Upper lobe of left lung (tissue), 6 donors: ENCODE measurements at regions not wholly inside any gene's neighbourhood (a gene's known extent, or its start where the extent isn't known, plus 50 kb on each side); places are given as distances from the start of the nearest gene placed in this dataset.

Experiments
- ATAC-seq, 2 donors: fragments of 200-7000 bp; cut with Tn5 transposase; one replicate each; pipeline ENCODE4 v1.9.1; 2022; ENCODE audit warnings: mild to moderate bottlenecking in 2 of 2, moderate library complexity in 2 of 2; ENCODE audit not compliant: low FRiP score in 2 of 2
- DNase-seq, 2 donors: peaks; one replicate each; pipeline ENCODE4 v3.0.0-alpha.2; 2019 to 2020
- H3K27ac ChIP-seq, 4 donors: fragments of 200-600 bp; sonication (generic); one replicate each; pipeline ENCODE4 v1.5.1; 2016 to 2019
- H3K27me3 ChIP-seq, 4 donors: fragments of 200-600 bp; sonication (generic); one replicate each; pipeline ENCODE4 v1.5.1; 2017 to 2019
- H3K36me3 ChIP-seq, 4 donors: fragments of 200-600 bp; sonication (generic); one replicate each; pipeline ENCODE4 v1.5.1; 2016 to 2019
- H3K4me1 ChIP-seq, 4 donors: fragments of 200-600 bp; sonication (generic); one replicate each; pipeline ENCODE4 v1.5.1; 2018 to 2019
- H3K4me3 ChIP-seq, 4 donors: fragments of 200-600 bp; sonication (generic); one replicate each; pipeline ENCODE4 v1.5.1; 2017 to 2019; ENCODE audit warnings: mild to moderate bottlenecking in 2 of 4, moderate library complexity in 1 of 4
- H3K9me3 ChIP-seq, 4 donors: fragments of 200-600 bp; sonication (generic); one replicate each; pipeline ENCODE4 v1.5.1; 2018 to 2019
- CTCF ChIP-seq, 6 experiments: fragments of 450-650 bp in 4 of 6; fragments of 200-600 bp in 2 of 6; sonication (generic) in 2 of 6; IDR thresholded peaks; one replicate each; pipeline ENCODE4 v1.5.1; 2016 to 2019; ENCODE audit warnings: antibody characterized with exemption in 6 of 6
- EP300 ChIP-seq, 4 donors: sonication (generic); formaldehyde crosslinking; IDR thresholded peaks; one replicate each; pipeline ENCODE4 v1.5.1; 2017; ENCODE audit warnings: antibody characterized with exemption in 4 of 4, control low read depth in 2 of 4
- POLR2A ChIP-seq, 4 donors: fragments of 450-650 bp; IDR thresholded peaks; one replicate each; pipeline ENCODE4 v1.5.1; 2016 to 2017; ENCODE audit warnings: antibody characterized with exemption in 4 of 4, mild to moderate bottlenecking in 2 of 4
- POLR2AphosphoS5 ChIP-seq, 2 donors: sonication (generic); formaldehyde crosslinking; IDR thresholded peaks; one replicate each; pipeline ENCODE4 v1.5.1; 2017; ENCODE audit warnings: antibody characterized with exemption in 2 of 2
- WGBS, 2 donors: methylation state at CpG; one replicate each; pipeline ENCODE4 v1.1.5; 2017 to 2018; 5-methylcytosine and 5-hydroxymethylcytosine counted together
- donor health status: DM: no; HTN: no; CAD: no; lungs with moderate emphysema.
- donor health status: DM: no; HTN: yes; CAD: no; lungs with severe emphysema.

DNA sequence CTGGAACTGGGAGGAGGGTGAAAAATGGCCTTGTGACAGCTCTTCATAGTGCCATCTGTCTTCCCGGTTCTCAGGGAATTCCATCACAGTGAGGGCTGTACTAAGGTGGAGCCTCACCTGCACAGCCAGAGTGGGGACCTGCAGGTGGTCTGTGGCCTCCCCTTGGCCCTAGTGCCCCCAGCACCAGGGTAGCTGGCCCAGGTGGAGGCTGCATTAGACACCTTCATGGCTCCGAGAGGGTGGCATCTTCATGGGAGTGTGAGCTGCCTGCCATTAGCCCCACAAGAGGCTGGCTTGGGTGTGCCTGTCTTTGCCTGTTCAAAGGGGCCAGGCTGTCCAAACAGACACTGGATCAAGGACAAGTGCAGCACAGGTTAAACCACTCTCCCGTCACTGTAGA lies 95.5 kb upstream of the PRR23E start:
- Histone ChIP-seq H3K4me1 (no peaks in the 10 kb centered on the region), H3K4me3 (no peak overlapping the region), H3K9me3 (peaks cover 0 to 3% (median 0%) of the 10 kb centered on the region in 4 donors), H3K27ac (no peak overlapping the region), H3K36me3 (no peaks in the 10 kb centered on the region), H3K27me3 (no peaks in the 10 kb centered on the region)
- TF ChIP-seq EP300 (IDR thresholded peaks at IDR 0.05) (no peak), POLR2A (IDR thresholded peaks at IDR 0.05) (no peak)
- ATAC-seq = no peak
- 69 to 90% methylated on average over 2 of the region's 3 CpGs for WGBS, 2 donors
- DNase-seq = no peak

DNA sequence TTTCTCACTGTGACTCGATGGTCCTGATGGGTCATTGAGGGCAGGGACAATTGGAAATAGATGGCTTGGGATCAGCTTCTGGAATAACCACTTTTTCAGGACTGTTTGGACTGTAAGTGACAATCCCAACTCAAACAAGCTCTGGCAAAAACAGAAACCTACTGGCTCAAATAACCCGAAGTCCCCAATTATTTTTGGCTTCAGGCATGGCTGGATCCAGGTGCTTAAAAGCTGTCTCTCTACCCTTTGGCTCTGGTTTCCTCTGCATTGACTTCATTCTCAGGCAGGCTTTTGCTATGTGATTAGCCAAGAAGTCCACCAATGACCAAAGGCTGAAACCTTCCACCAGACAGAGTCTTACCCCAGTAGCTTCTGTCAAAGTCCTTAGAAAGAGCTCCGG lies 92.9 kb upstream of the PRR23E start:
- no peak for ATAC-seq

GRCh38 chr3:127100459-127101410 lies 92.2 kb upstream of the PRR23E start:
- WGBS, 2 donors = 83 to 90% methylated on average over 10 to 18 of the region's 18 CpGs
- TF ChIP-seq POLR2AphosphoS5 (IDR thresholded peaks at IDR 0.05) (no peak), POLR2A (IDR thresholded peaks at IDR 0.05) (no peak), CTCF (IDR thresholded peaks at IDR 0.05) (no peak), EP300 (IDR thresholded peaks at IDR 0.05) (no peak)
- Histone ChIP-seq H3K27ac (no peak overlapping the region), H3K36me3 (no peaks in the 10 kb centered on the region), H3K4me3 (no peak overlapping the region), H3K9me3 (peaks cover 0 to under 1% (median 0%) of the 10 kb centered on the region in 4 donors), H3K4me1 (no peaks in the 10 kb centered on the region), H3K27me3 (no peaks in the 10 kb centered on the region)
- DNase-seq = no peak
- no peak for ATAC-seq

More for the DNA sequence above, 92.9 kb upstream of the PRR23E start:
- Histone ChIP-seq H3K27me3 (no peaks in the 10 kb centered on the region), H3K9me3 (peaks cover 0 to 3% (median 0%) of the 10 kb centered on the region in 4 donors), H3K4me3 (no peak overlapping the region), H3K36me3 (no peaks in the 10 kb centered on the region), H3K27ac (no peak overlapping the region), H3K4me1 (no peaks in the 10 kb centered on the region)
- TF ChIP-seq CTCF (IDR thresholded peaks at IDR 0.05) (no peak), EP300 (IDR thresholded peaks at IDR 0.05) (no peak), POLR2AphosphoS5 (IDR thresholded peaks at IDR 0.05) (no peak), POLR2A (IDR thresholded peaks at IDR 0.05) (no peak)
- no peak for DNase-seq
- 69 to 88% methylated on average over 3 of the region's 3 CpGs for WGBS, 2 donors

GRCh38 chr3:127101411-127102187 lies 91.3 kb upstream of the PRR23E start:
- Histone ChIP-seq H3K27ac (no peak overlapping the region), H3K36me3 (no peaks in the 10 kb centered on the region), H3K9me3 (no peaks in the 10 kb centered on the region), H3K4me1 (no peaks in the 10 kb centered on the region), H3K4me3 (no peak overlapping the region), H3K27me3 (no peaks in the 10 kb centered on the region)
- no peak for DNase-seq
- TF ChIP-seq POLR2AphosphoS5 (IDR thresholded peaks at IDR 0.05) (no peak), CTCF (IDR thresholded peaks at IDR 0.05) (no peak), EP300 (IDR thresholded peaks at IDR 0.05) (no peak), POLR2A (IDR thresholded peaks at IDR 0.05) (no peak)
- ATAC-seq = no peak
- WGBS, 2 donors = 82 to 88% methylated on average over 15 to 19 of the region's 19 CpGs

DNA sequence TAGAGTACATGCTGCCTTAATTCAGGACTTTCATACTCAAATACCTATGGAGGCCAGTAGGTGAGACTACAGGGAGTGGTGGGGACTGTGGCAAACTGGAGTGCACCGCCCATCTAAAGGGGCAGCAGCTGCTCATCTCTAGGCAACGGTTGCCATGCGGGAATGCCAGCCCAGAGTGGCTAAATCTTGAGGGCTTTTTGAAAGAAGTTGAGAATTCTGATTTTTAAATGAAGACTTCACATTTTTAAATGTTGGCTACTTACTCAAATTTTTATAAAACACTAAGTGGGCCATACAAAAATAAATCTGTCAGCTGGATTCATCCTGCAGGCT lies 90.8 kb upstream of the PRR23E start:
- ATAC-seq = no peak
- H3K9me3 ChIP-seq = no peaks in the 10 kb centered on the region
- H3K27me3 ChIP-seq = no peaks in the 10 kb centered on the region
- H3K4me1 ChIP-seq = no peaks in the 10 kb centered on the region
- DNase-seq = no peak
- no peak overlapping the region for H3K27ac ChIP-seq
- H3K4me3 ChIP-seq = no peak overlapping the region
- TF ChIP-seq CTCF (IDR thresholded peaks at IDR 0.05) = no peak
- no peak for TF ChIP-seq POLR2AphosphoS5 (IDR thresholded peaks at IDR 0.05)
- no peak for TF ChIP-seq EP300 (IDR thresholded peaks at IDR 0.05)
- no peak for TF ChIP-seq POLR2A (IDR thresholded peaks at IDR 0.05)
- H3K36me3 ChIP-seq = no peaks in the 10 kb centered on the region
- 97 to 98% methylated on average over 3 of the region's 3 CpGs for WGBS, 2 donors
